Inflammatory macrophage treated with lipopolysaccharide for 4 hours (primary cell): ENCODE measurements at regions not wholly inside any gene's neighbourhood (a gene's known extent, or its start where the extent isn't known, plus 50 kb on each side); places are given as distances from the start of the nearest gene placed in this dataset.
"Not testable (repeated sequence)": the region's sequence is repeated elsewhere in the genome, so short reads cannot be mapped to it uniquely, and the experiment has no call there.

Experiments
- DNase-seq: peaks from one replicate; pipeline ENCODE4 v3.0.0-alpha.2; 2020

DNA sequence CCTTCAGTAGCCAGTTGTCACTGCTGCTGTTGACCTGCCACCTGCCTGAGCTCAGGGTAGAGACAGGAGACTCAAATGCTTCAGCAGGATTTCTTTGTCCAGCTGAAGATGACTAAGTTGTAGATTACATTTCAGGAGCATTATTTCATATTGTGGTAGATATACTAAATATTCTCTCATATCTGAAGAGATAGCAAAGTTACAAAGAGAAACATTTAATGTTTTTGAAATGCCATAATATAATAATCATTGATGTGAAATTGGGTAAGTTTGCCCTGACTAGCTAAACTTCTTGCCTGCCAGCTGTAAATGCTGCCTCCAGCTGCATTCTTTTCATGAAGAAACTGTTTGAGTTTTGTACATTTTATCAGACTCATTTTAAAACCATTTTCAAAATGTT is 247.6 kb upstream of the CNKSR2 start:
- DNase-seq: no peak

DNA sequence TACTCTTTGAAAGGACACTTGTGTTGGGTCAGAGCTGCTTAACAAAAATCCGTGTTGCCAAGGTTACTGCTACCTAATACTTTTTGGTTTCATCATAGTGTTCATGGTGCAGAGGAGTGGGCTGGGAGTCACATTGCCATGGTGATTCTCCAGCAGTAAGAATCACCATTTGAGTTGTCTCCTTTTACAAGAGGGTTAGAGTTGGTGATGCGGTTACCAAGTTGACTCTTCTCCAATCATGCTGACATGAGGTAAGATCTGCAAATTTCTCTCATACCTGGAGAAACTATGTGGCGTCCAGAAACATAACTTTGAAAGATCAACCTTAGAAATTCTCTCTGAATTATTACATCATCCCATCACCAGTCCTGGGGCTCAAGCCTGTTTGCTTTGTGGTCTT is 242.9 kb upstream of the CNKSR2 start:
- DNase-seq: no peak

DNA sequence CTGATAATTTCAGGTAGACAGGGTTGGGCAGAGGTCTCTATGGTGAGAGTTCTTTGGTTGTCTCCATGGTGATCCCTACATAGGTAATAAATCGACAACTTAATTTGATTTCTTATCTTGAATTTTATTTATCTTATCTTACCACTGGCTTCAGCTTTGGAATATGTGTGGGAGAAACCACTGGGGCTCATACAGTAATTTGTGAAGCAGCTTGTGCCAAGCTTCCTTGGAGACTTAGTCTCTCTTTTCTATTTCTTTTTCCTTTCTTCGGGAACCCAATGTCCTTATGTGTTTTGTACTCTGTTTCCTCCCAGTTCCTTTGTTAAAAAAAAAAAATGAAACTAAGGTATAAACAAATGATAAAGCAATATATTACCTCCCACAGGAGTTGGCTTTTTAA is 242.4 kb upstream of the CNKSR2 start:
- no peak for DNase-seq

DNA sequence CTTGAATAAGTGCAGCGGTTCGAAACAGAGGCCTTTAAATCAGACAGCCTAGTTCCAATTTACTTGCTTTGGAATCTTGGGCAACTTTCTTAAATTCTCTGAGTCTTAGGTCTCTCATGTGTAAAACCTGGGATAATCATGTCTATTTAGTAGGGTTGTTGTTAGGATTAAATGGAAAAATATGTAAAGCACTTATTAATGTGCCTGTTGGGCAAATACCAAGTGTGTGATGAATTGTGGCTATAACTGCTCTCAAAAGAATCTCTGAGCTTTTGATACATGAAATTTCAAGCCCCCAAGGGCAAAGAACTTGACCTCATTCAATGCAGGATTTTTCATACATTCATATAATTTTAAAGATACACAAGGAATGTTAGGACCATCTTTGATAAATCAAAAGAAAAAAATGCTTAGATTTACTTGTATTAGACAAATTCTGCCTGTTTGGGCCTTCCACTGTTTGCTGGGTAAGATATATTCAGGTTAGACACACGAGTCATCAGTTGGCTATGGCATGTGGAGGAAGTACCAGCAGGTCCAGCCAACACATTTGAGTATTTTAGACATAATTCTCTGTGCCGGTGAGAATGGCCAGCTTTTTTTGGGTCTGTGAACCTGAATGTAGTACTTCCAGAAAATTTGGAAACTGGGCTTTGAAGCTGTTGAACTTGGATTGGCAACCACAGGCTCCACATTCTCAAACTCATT is 241.4 kb upstream of the CNKSR2 start:
- no peak for DNase-seq

DNA sequence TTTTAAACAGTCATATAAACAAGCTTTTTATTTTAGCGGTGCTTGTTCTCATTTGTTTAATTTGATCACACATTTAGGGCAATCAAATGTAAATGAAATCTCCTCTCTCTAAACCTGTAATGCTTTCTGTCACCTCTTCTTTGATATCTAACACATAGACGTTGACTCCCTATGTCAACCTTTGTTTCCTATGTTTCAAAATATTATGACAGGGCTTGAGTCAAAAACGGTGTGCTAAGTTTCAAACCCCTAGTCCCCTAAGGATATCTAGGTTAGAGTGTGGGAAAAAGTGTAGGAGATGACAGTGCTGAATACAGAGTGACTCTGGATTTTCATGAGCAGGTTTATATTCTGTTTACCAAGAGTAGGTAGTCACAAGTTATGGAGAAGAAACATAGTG is 224.0 kb upstream of the CNKSR2 start:
- no peak for DNase-seq

DNA sequence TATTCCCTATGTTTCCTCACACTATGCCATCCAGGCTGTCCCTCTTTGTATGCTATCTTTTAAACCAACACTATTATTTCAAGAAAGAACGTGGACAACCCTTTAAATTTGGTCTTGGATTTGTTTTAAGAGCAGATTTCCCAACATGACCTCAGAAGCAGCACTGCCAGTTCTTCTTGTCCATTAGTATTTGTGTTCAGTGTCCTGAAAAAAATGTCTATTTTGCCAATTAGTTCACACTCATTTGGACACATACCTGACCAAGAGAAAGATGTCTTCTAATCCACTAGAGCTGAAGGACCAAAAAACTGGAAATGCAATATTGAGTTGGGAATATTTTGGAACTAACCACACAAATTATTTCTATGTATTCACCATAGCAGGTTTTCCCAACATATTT is 223.2 kb upstream of the CNKSR2 start:
- DNase-seq: no peak

DNA sequence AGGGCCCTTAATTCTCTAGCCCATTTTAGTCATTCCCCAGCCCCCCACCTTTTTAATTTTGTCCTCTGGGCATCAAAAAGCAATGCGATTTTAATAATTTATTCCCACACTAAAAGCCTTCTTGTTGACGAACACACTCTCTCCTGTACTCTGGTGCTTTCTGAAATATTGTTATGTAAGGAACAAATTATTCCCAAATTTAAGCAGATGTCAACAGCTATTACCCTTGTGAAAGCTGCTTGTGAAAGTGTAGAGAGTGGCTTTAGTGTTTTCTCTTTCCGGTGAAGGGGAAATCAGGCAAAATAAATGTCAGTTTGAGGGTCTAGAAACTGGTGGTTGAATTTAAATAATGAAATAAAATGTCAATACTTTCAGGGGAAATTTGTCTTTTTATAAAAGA is 221.2 kb upstream of the CNKSR2 start:
- DNase-seq: no peak

DNA sequence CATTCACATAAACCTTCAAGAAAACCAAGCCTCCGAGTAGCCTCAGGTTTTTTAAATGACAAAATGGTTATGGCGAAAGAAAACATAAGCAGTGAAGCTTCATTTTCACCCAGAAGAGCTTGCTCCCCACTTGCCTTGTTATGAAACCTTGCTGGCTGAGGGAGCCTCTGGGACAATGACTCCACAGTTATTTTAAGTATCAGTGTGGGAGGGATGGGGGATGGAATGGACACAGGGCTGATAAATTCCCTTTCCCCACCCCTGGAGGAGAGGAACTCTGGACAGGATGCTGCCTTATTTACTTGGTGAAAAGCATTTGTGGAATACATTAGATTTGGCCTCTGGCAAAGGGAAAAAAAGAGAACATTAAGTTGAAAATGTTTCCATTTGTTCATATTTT is 220.7 kb upstream of the CNKSR2 start:
- peak; percentile 30 for DNase-seq

DNA sequence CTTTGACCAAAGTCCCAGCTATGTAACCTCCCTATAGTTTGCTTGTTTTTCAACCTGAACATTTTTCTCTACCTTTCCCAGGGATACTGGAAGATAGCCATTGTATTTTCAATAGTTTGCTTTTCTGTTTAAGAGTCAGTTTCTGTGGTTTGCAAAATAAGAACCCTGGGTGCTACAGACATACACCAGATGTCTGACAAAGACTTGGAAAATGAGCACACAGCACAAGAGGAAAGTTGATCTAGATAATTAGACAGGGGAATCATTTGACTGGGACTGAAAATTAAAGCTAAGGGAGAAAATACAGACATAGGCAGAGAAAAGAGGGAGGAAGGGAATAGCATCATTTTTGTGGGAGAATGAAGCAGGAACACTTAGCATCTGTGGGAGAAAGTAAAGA is 218.3 kb upstream of the CNKSR2 start:
- DNase-seq: no peak

DNA sequence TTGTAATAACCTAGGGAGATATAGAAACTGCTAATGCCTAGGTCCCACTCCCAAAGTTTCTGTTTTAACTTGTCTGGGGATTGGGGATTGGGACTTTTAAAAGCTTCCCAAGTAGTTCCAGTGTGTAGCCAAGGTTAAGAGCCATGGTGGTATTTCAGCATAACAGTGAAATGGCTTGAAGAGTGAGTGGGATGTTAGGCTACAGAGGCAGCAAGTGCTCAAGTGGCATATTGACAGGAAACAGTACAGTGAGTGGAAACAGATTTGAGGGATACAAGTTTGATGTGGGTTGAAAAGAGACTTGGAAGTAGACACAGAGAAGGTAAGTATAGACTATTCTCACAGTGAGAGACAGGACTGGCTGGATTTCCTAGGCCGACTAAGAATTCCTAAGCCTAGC is 217.6 kb upstream of the CNKSR2 start:
- no peak for DNase-seq

DNA sequence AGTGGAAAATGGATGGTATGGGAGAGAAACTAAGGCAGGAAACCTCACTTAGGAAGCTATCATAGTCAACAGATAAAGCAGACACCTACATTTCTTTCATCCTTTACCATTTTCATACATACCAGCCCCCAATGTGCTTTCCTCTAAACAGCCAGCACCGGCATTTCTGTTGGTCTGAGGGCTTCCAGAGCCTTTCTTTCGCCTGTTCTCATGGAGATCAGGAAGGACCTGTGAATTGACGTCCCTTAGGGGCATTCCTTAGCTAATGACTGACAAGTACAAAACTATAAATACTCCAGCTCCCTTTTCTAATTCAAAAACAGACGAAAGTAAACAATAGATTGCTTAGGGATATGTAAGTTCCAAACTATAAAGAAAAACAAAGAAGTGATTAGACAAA is 215.5 kb upstream of the CNKSR2 start:
- DNase-seq: no peak

DNA sequence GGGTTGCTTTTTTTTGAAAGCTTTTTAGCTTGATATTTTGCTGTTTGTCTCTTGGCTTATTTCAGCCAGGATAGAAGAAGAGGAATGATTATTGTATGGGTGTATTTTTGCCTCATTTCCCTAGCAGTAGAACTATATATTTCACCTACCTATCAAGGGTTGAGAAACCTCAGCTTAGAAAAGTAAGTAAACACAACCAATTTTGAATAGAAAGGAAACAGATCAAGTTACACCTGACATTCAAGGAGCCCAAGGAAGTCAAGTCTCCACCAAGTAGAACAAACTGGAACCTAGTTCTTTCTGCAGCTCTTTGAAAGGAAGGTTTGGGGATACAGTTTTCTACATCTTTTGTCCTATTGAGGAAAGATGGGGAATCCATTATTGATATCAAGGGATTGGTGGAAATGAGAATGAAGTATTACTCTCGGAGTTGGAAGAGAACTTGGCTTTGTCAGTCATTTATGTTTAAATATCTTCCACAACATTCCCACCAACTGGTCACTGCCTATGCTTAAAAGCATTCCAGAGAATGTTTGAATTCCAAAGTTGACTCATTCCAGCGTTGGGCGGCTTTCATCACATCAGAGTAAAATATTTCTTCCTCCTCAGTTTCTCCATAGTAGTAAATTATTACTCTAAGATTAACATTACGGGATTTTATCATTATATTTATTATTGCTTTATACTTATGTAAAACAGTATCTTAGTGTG is 207.8 kb upstream of the CNKSR2 start:
- DNase-seq: no peak

DNA sequence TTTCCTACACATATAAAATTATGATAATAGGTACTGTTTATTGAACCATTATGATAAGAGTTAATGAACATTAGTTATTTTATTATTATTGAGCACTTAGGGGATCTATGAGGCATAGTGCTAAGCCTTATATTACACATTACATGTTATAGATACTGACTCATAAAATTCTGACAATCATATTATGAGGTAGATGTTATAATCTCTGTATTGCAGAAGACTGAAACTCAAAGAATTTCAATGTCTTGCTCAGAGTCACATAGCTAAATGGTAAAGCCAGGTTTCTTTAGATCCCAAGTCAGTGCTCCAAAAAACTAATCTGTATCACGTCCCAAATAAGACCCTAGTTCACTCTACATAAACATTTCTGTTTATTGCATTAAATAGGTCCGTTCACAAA is 207.2 kb upstream of the CNKSR2 start:
- no peak for DNase-seq

DNA sequence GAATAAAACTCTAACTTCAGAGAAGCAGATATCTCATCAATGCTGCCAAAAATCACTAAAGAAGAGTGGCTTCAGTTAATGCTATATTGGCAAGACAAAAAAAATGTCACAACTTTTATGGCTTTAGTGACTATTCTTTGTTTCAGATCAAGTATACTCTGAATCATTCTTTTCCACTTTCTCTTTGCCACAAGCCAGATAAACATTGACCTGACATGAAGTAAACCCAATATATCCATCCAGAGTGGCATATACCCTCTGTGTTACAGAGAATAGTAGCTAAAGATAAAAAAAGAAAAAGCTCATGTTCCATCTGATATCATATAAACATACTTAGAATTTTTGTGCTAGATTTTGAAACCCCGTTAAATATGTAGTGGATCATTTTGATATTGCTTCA is 206.7 kb upstream of the CNKSR2 start:
- DNase-seq: no peak

DNA sequence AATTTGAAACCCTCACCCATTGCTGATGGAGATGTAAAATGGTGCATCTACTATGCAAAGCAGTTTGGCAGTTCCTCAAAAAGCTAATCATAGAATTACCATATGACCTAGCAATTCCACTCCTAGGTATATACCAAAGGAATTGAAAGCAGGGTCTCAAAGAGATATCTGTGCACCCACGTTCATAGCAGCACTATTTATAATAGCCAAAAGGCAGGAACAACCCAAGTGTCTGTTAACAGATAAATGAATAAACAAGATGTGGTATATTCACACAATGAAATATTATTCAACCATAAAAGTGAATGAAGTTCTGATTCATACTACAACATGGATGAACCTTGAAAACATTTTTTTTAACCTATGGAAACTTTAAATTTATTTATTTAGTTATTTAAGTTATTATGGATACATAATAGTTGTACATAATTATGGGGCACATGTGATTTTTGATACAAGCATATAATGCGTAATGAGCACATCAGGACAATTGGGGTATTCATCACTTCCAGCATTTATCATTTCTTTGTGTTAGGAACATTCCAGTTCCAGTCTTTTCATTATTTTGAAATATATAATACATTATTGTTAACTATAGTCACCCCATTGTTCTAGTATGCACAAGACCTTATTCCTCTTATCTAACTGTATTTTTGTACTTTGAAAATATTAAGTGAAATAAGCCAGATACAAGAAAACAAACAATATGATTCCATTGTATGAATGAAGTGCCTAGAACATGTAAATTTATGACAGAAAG is 205.6 kb upstream of the CNKSR2 start:
- DNase-seq: no peak

DNA sequence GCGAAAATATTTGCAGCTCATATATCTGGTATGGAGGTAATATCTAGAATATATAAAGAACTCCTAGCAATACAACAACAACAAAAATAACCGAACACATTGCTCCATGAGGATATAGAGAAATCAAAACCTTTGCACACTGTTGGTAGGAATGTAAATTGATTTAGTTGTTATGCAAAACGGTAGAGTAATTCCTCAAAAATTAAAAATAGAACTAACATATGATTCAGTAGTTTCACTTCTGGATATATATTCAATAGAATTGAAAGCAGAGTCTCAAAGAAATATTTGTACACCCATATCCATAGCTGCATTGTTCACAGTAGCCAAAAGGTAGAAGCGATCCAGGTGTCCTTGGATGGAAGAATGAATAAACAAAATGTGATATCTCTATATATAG is 203.0 kb upstream of the CNKSR2 start:
- peak; percentile 65 for DNase-seq

DNA sequence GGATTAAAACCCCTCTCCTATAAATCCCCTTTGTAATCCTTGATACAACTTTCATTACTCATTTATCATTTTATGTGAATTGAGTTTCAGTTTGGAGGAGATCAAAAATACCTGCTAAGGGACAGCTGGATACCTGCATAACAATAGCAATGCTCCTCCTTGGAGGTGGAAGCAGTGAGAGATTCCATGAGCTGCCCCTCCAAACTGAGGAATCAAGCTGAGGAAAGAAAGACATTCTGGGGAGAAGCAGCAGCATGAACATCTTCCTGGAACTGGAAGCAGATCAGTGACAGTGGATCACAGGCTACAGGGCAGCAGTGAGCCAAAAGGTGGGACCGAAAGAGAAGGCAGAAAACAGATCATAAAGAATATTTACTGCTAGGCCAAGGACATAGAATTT is 199.8 kb upstream of the CNKSR2 start:
- no peak for DNase-seq

DNA sequence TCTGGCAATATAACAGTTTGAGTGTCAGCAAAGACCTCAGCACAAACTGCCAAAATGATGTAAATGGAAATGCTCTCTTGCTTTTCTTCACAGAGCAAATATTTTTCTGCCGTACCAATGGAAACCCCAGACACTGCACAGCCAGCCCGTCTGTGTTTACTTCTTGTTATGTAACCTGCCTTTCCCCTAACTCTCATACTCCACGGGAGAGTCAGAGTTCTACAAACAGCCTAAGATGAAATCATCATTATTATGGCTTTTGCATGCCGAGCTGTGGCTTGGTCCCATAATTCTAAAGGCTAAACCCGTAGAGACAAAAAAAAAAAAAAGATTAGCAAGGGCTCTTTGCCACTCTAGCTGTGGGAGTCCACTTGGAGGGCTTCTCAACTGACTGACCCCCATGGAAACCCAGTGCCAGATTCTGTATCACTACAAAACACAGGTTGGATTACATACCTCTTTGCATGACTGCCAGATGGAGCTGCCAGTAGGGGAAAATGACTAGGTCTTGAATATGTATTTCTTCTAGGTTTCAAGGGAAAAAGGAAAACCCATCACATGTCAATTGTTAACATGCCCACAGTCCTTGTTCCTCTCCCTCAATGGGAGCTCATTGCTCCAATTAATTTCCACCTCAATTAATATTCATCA is 197.2 kb upstream of the CNKSR2 start:
- DNase-seq: no peak

DNA sequence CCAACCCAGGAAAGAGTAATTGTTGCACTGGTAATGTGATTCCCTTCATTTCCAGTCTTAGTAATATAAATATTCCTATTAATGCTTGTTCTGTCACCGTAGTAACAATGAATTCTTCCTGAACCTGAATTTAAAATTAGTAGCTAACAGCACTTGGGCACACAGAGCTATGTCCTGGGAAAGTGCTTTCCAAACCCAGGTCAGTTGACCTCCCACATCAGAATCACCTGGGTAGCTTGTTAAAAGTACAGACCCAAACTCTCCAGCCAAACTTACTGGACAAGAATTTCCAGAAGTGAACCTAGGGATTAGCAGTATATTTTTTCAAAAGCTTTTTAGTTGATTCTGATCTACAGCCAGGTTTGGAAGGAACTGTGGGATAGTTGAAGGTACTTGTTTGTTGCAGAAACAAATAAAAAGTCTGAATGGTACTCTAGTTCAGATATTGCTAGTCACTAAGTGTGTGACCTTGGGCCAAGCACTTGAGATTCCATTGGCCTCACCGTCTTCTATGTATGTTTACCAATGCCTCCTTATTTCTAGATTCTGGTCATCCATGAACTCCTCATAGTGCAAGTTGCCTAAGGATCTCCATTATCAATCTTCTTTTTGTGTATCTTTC is 192.9 kb upstream of the CNKSR2 start:
- no peak for DNase-seq

DNA sequence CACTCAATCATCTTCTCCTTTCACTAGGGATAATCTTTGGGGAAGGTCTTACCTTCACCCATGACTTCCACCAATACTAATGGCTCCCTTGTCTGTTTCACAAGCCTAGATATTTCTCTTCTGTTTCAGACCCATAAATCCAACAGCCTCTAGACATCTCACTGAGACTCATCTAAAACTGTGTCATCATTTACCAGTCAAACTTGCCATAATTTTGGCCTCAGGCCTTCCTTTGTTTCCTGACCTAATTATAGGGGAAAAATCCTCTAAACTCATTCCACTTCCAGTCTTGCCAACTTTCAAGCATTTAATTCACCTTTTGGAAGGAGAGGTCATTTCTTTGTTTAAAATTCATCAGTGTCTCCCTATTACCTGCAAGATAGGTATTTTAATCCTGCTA is 181.0 kb upstream of the CNKSR2 start:
- no peak for DNase-seq

DNA sequence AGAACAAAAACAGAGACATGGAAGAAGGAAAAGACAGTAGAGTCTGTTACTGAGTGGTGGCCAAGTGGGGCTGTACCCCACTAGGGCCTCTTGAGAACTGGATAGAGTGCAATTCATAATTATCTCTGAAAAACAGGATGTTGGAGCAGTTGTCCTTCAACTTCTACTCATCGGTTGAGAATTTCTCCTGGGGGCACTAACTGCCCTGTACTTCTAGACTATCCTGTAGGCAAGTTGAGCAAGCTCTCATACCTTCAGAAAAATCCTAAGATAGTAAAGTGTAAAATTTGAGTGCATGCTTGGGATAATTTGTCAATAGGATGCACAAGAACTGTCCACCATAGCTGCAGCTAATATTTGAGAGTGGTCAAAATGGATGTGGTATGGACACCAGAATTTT is 179.7 kb upstream of the CNKSR2 start:
- no peak for DNase-seq

DNA sequence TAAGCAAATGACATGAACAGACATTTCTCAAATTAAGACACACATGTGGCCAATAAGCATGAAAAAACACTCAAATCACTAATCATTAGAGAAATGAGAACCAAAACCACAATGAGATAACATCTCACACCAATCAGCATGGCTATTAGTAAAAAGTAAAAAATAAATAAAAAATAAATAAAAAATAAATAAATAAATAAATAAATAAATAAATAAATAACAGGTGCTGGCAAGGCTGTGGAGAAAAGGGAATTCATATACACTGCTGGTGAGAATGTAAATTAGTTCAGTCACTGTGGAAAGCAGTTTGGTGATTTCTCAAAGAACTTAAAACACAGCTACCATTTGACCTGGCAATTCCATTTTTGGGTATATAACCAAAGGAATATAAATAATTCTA is 167.1 kb upstream of the CNKSR2 start:
- no peak for DNase-seq

DNA sequence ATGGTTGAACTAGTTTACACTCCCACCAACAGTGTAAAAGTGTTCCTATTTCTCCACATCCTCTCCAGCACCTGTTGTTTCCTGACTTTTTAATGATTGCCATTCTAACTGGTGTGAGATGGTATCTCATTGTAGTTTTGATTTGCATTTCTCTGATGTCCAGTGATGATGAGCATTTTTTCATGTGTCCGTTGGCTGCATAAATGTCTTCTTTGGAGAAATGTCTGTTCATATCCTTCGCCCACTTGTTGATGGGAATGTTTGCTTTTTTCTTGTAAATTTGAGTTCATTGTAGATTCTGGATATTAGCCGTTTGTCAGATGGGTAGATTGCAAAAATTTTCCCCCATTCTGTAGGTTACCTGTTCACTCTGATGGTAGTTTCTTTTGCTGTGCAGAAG is 155.0 kb upstream of the CNKSR2 start:
- DNase-seq: not testable (repeated sequence)
